Panc1 (cell line): ENCODE measurements at regions not wholly inside any gene's neighbourhood (a gene's known extent, or its start where the extent isn't known, plus 50 kb on each side); places are given as distances from the start of the nearest gene placed in this dataset.

Experiments used
- ATAC-seq: fragments of 200-7000 bp; cut with Tn5 transposase; 2 replicates; pipeline ENCODE4 v1.9.1; 2020; ENCODE audit warnings: mild to moderate bottlenecking, moderate library complexity
- BruUV-seq: library from RNA; stranded (reverse); fragments of 400-500 nt; replicated peaks from 2 replicates; lab custom pipeline; 2021; lab: Mats Ljungman, UMichigan
- CTCF ChIA-PET: fragments of 300-600 bp; sonication (Branson Sonifier 250); formaldehyde crosslinking; loops from one replicate; lab custom pipeline; 2022; ENCODE audit warnings: antibody characterized with exemption; lab: Charles Lee
- POLR2A ChIA-PET: fragments of 300-600 bp; sonication (Branson Sonifier 250); formaldehyde crosslinking; loops from one replicate; lab custom pipeline; 2022; ENCODE audit warnings: antibody characterized with exemption; lab: Charles Lee
- DNase-seq: peaks from one replicate; pipeline ENCODE4 v3.0.0-alpha.2; 2010; ENCODE audit warnings: low read depth, low spot score
- H3K27ac ChIP-seq: 2 replicates; pipeline ENCODE4 v1.5.1; 2011; ENCODE audit warnings: mild to moderate bottlenecking, low read length, inconsistent platforms
- H3K27me3 ChIP-seq: fragments of 200-500 bp; sonication (Bioruptor generic); 2 replicates; pipeline ENCODE4 v1.6.0; 2014; ENCODE audit warnings: low read length, inconsistent platforms; ENCODE audit not compliant: control insufficient read depth, insufficient read depth
- H3K36me3 ChIP-seq: fragments of 200-500 bp; sonication (Bioruptor generic); 2 replicates; pipeline ENCODE4 v1.5.1; 2014; ENCODE audit warnings: inconsistent platforms, mild to moderate bottlenecking, low read length, moderate library complexity; ENCODE audit not compliant: control insufficient read depth, insufficient read depth
- H3K4me1 ChIP-seq: 2 replicates; pipeline ENCODE4 v1.5.1; 2011; ENCODE audit warnings: inconsistent platforms, mild to moderate bottlenecking, low read length, moderate library complexity; ENCODE audit not compliant: control insufficient read depth, insufficient read depth
- H3K4me3 ChIP-seq, 2 experiments: 2 replicates each; pipeline ENCODE4 v1.5.1; 2011 to 2012; ENCODE audit warnings: low read depth in 2 of 2, low read length in 2 of 2, mild to moderate bottlenecking in 2 of 2, inconsistent platforms in 1 of 2, moderate library complexity in 1 of 2
- H3K9me3 ChIP-seq: fragments of 200-500 bp; sonication (Bioruptor generic); 2 replicates; pipeline ENCODE4 v1.5.1; 2014; ENCODE audit warnings: low read depth, mild to moderate bottlenecking, inconsistent platforms, low read length, moderate library complexity; ENCODE audit not compliant: control insufficient read depth, insufficient read depth
- CTCF ChIP-seq: fragments of 450-650 bp; IDR thresholded peaks from 2 replicates; pipeline ENCODE4 v1.5.1; 2017; ENCODE audit warnings: mild to moderate bottlenecking
- POLR2AphosphoS5 ChIP-seq: IDR thresholded peaks from 2 replicates; pipeline ENCODE4 v1.6.1; 2012; ENCODE audit warnings: mild to moderate bottlenecking, low read depth, low read length, moderate library complexity
- REST ChIP-seq, 2 experiments: IDR thresholded peaks; 2 replicates each; pipeline ENCODE4 v1.6.1; 2011 to 2012; ENCODE audit warnings: low read depth in 2 of 2, control low read depth in 1 of 2, low read length in 1 of 2, mild to moderate bottlenecking in 1 of 2, moderate library complexity in 1 of 2; ENCODE audit not compliant: insufficient read depth in 1 of 2
- SIN3A ChIP-seq: IDR thresholded peaks from 2 replicates; pipeline ENCODE4 v1.6.1; 2012; ENCODE audit warnings: low read depth, mild to moderate bottlenecking, low read length, moderate library complexity, borderline replicate concordance; ENCODE audit not compliant: insufficient read depth
- TCF7L2 ChIP-seq: IDR thresholded peaks from 2 replicates; pipeline ENCODE4 v1.6.1; 2011; ENCODE audit warnings: mild to moderate bottlenecking, low read depth, low read length, inconsistent platforms
- in situ Hi-C: cut with HindIII; loops from 2 replicates; pipeline ENCODE4 v1.10.0; 2016; ENCODE audit warnings: low sequenced_read_pairs, low pct_unique_long_range_greater_than_20kb
- intact Hi-C: fragments of 100-400 bp; cut with micrococcal nuclease; formaldehyde crosslinking; loops from one replicate; pipeline ENCODE4 v1.10.0; 2022; ENCODE audit not compliant: unreplicated experiment

- H3K9me3 ChIP-seq, result no peaks in the 10 kb centered on the region
- DNase-seq (no peak), ATAC-seq (no peak)
- ChIA-PET CTCF (no interaction called here), POLR2A (no interaction called here)
- intact Hi-C loops (no loop called here), in situ Hi-C loops (no loop called here)
- TF ChIP-seq CTCF (no peak), TCF7L2 (no peak), POLR2AphosphoS5 (no peak), REST (IDR thresholded peaks at IDR 0.05; ENCODE audit: insufficient read depth in 1 of 2, low read depth in 2 of 2, low read length in 1 of 2) (no peak), SIN3A (no peak)
- H3K27me3 ChIP-seq, result peaks cover 5% of the 10 kb centered on the region
- no TSS peak for BruUV-seq
- H3K4me1 ChIP-seq, result no peaks in the 10 kb centered on the region
- no peak overlapping the region for H3K27ac ChIP-seq
- H3K4me3 ChIP-seq, result no peak overlapping the region
- no peaks in the 10 kb centered on the region for H3K36me3 ChIP-seq
These were observed 190.3 kb downstream of the WDR11 start for GRCh38 chr10:121041499-121041898.

- no peak overlapping the region for H3K4me3 ChIP-seq
- no peaks in the 10 kb centered on the region for H3K9me3 ChIP-seq
- H3K27ac ChIP-seq, result no peak overlapping the region
- no peaks in the 10 kb centered on the region for H3K36me3 ChIP-seq
- H3K4me1 ChIP-seq, result no peaks in the 10 kb centered on the region
- BruUV-seq, result no TSS peak
- TF ChIP-seq TCF7L2 (no peak), POLR2AphosphoS5 (no peak), CTCF (no peak), SIN3A (no peak), REST (IDR thresholded peaks at IDR 0.05; ENCODE audit: insufficient read depth in 1 of 2, low read depth in 2 of 2, low read length in 1 of 2) (no peak)
- ATAC-seq, result 0 out of 2 replicates have a peak, but pooled peaks have one; percentile 26
- peaks cover 4% of the 10 kb centered on the region for H3K27me3 ChIP-seq
- ChIA-PET CTCF (no interaction called here), POLR2A (no interaction called here)
- intact Hi-C loops (no loop called here), in situ Hi-C loops (no loop called here)
- DNase-seq, result no peak
These were observed 190.7 kb downstream of the WDR11 start for GRCh38 chr10:121041906-121042305.
